ENCODE measurements at regions not wholly inside any gene's neighbourhood (a gene's known extent, or its start where the extent isn't known, plus 50 kb on each side); places are given as distances from the start of the nearest gene placed in this dataset.

- TF ChIP-seq DPF2 (CRISPR knock-in tag; IDR thresholded peaks at IDR 0.05; ENCODE audit: borderline replicate concordance, low read depth) (no peak), MXD4 (CRISPR knock-in tag; IDR thresholded peaks at IDR 0.05) (no peak), CTCF (CRISPR knock-in tag; IDR thresholded peaks at IDR 0.05) (no peak), PTBP1 (IDR thresholded peaks at IDR 0.05; ENCODE audit: low read depth, low read length, poor library complexity, severe bottlenecking) (no peak), PREB (CRISPR knock-in tag; IDR thresholded peaks at IDR 0.05) (no peak), XRCC5 (optimal IDR thresholded peaks at IDR 0.05; ENCODE audit: low read length) (no peak), CHD4 (IDR thresholded peaks at IDR 0.05; ENCODE audit: borderline replicate concordance, low read length) (no peak)
These were observed 401.9 kb downstream of the POM121L12 start for GRCh38 chr7:53437336-53437735.

Data from HepG2 (cell line).